Central memory CD4-positive, alpha-beta T cell (primary cell): ENCODE measurements at regions not wholly inside any gene's neighbourhood (a gene's known extent, or its start where the extent isn't known, plus 50 kb on each side); places are given as distances from the start of the nearest gene placed in this dataset.
"Not testable (repeated sequence)": the region's sequence is repeated elsewhere in the genome, so short reads cannot be mapped to it uniquely, and the experiment has no call there.

Experiments
- DNase-seq: peaks from one replicate; pipeline ENCODE4 v3.0.0; 2022

- DNase-seq: no peak
Observed at GRCh38 chr11:38123673-38124072, 1525.6 kb upstream of the RAG2 start.

- not testable (repeated sequence) for DNase-seq
Observed at GRCh38 chr11:38116616-38117015, 1518.6 kb upstream of the RAG2 start.

GRCh38 chr11:38115381-38115780 is 1517.3 kb upstream of the RAG2 start:
- DNase-seq: not testable (repeated sequence)

GRCh38 chr11:38100836-38101462 is 1502.9 kb upstream of the RAG2 start:
- DNase-seq: no peak

- no peak for DNase-seq
Observed at GRCh38 chr11:38095268-38095667, 1497.2 kb upstream of the RAG2 start.

- no peak for DNase-seq
Observed at GRCh38 chr11:38089726-38090125, 1491.7 kb upstream of the RAG2 start.

GRCh38 chr11:38060920-38061319 is 1462.9 kb upstream of the RAG2 start:
- DNase-seq: no peak

- DNase-seq: no peak
Observed at GRCh38 chr11:38060136-38060535, 1462.1 kb upstream of the RAG2 start.

GRCh38 chr11:38046571-38047135 is 1448.6 kb upstream of the RAG2 start:
- no peak for DNase-seq

GRCh38 chr11:38043060-38043459 is 1445.0 kb upstream of the RAG2 start:
- DNase-seq: no peak

- DNase-seq: no peak
Observed at GRCh38 chr11:38038777-38039176, 1440.7 kb upstream of the RAG2 start.

- DNase-seq: no peak
Observed at GRCh38 chr11:38019072-38019775, 1421.2 kb upstream of the RAG2 start.

GRCh38 chr11:38014405-38014804 is 1416.4 kb upstream of the RAG2 start:
- no peak for DNase-seq

GRCh38 chr11:38013157-38013556 is 1415.1 kb upstream of the RAG2 start:
- DNase-seq: no peak

GRCh38 chr11:38011496-38011895 is 1413.5 kb upstream of the RAG2 start:
- DNase-seq: no peak

GRCh38 chr11:38009932-38010331 is 1411.9 kb upstream of the RAG2 start:
- DNase-seq: no peak

GRCh38 chr11:38006466-38006865 is 1408.4 kb upstream of the RAG2 start:
- DNase-seq: no peak

- DNase-seq: no peak
Observed at GRCh38 chr11:38005597-38005996, 1407.6 kb upstream of the RAG2 start.

- DNase-seq: no peak
Observed at GRCh38 chr11:37999171-37999570, 1401.1 kb upstream of the RAG2 start.

GRCh38 chr11:37995886-37996285 is 1397.8 kb upstream of the RAG2 start:
- no peak for DNase-seq

- no peak for DNase-seq
Observed at GRCh38 chr11:37988031-37988430, 1390.0 kb upstream of the RAG2 start.

- no peak for DNase-seq
Observed at GRCh38 chr11:37984991-37985390, 1387.0 kb upstream of the RAG2 start.

GRCh38 chr11:37978647-37979046 is 1380.6 kb upstream of the RAG2 start:
- DNase-seq: no peak

- DNase-seq: no peak
Observed at GRCh38 chr11:37973941-37974340, 1375.9 kb upstream of the RAG2 start.
